ENCODE measurements at regions not wholly inside any gene's neighbourhood (a gene's known extent, or its start where the extent isn't known, plus 50 kb on each side); places are given as distances from the start of the nearest gene placed in this dataset.

DNA sequence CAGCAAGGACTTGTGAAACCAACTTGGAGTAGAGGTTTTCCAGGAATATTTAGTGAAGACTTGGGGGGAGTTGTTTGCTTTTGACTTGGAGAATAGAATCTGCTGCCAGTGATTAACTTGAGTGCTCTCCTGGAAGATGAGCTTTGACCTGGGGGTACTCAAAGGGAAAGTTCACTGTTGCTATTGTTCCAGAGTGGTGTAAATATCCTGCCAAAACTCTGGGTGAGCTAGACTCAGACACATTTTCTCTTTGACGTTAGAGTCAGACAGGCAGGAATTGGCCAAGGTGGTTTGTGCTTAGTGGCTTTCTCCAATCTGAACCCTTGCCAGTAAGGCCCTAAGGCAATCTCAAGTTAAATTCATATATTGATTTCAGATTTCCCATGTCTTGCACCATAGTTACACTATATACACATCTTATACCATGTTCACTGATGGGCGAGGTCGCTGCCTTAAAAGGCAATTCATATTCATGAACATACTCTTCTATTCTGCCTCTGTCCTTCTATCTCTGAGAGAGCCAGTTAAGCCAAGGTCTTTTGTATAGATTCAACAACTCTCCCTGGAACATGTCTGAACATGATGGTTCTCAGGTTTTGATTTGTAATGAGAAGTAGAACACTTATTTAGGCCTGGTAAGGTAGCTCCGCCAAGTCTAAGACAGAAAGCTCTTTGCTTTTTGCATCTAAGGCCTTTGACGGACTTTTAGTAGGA lies 204.6 kb upstream of the SLC38A2 start:
- TF ChIP-seq, protein P1, sequence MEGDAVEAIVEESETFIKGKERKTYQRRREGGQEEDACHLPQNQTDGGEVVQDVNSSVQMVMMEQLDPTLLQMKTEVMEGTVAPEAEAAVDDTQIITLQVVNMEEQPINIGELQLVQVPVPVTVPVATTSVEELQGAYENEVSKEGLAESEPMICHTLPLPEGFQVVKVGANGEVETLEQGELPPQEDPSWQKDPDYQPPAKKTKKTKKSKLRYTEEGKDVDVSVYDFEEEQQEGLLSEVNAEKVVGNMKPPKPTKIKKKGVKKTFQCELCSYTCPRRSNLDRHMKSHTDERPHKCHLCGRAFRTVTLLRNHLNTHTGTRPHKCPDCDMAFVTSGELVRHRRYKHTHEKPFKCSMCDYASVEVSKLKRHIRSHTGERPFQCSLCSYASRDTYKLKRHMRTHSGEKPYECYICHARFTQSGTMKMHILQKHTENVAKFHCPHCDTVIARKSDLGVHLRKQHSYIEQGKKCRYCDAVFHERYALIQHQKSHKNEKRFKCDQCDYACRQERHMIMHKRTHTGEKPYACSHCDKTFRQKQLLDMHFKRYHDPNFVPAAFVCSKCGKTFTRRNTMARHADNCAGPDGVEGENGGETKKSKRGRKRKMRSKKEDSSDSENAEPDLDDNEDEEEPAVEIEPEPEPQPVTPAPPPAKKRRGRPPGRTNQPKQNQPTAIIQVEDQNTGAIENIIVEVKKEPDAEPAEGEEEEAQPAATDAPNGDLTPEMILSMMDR (IDR thresholded peaks at IDR 0.05), result no peak
- TF ChIP-seq POLR2A (IDR thresholded peaks at IDR 0.05), result no peak
